ENCODE measurements at regions not wholly inside any gene's neighbourhood (a gene's known extent, or its start where the extent isn't known, plus 50 kb on each side); places are given as distances from the start of the nearest gene placed in this dataset.

DNA sequence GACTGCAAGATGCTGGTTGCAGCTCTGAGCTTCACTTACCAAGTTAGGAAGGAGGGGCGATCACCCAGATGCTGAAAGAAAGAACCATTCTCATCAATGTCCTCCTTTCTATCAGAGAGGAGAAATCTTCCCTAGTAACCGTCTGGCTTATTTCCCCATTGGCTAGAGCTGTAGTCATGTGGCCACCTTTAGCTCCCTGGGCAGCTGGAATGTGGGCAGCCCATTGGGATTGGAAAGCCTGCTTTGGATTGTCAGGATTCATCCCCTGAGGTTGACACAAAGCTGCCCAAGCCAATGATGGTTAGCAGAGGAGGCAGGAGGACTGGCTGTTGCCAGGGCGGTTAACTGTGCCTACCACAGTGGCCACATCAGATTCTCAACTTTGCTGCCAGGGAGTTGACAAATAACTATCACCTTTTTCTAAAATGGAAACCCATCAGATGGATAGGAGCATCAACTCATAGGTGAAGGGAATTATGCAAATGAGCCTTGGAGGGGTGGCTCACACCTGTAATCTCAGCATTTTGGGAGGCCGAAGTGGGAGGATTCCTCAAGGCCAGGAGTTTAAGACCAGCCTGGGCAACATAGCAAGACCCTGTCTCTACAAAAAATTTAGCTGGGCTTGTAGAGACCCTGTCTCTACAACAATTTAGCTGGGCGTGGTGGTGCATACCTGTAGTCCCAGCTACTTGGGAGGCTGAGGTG lies 206.4 kb upstream of the GALNT17 start:
- no peaks in the 10 kb centered on the region for H3K36me3 ChIP-seq (ENCODE audit: control insufficient read depth, insufficient read depth, low read length)
- CTCF ChIA-PET, result no interaction called here
- no peaks in the 10 kb centered on the region for H3K27me3 ChIP-seq (ENCODE audit: control insufficient read depth, insufficient read depth, low read length)
- POLR2A ChIA-PET, result no interaction called here
- TF ChIP-seq, protein P1, sequence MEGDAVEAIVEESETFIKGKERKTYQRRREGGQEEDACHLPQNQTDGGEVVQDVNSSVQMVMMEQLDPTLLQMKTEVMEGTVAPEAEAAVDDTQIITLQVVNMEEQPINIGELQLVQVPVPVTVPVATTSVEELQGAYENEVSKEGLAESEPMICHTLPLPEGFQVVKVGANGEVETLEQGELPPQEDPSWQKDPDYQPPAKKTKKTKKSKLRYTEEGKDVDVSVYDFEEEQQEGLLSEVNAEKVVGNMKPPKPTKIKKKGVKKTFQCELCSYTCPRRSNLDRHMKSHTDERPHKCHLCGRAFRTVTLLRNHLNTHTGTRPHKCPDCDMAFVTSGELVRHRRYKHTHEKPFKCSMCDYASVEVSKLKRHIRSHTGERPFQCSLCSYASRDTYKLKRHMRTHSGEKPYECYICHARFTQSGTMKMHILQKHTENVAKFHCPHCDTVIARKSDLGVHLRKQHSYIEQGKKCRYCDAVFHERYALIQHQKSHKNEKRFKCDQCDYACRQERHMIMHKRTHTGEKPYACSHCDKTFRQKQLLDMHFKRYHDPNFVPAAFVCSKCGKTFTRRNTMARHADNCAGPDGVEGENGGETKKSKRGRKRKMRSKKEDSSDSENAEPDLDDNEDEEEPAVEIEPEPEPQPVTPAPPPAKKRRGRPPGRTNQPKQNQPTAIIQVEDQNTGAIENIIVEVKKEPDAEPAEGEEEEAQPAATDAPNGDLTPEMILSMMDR (IDR thresholded peaks at IDR 0.05; ENCODE audit: insufficient read depth, low read depth, low read length), result no peak
- no peak for DNase-seq (ENCODE audit: low read depth)
- no peak overlapping the region for H3K4me3 ChIP-seq (ENCODE audit: low read depth, low read length)

DNA sequence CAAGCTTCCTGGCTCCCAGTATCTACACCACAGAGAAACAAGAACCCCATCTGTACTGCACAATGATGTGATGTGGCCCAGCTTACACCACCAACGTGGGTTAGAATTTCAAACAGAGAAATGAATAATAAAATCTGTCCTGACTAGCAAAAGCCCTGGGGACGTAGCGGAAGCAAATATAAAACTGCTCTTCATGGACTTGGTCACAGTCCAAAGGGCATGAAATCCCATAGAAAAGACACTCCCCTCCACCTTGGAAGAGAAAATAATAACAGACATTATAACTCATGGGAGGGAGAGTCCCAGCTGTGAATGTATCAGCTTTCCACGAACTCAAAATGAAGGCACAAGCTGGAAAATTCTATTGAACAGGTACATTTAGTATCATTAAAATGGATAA lies 205.3 kb upstream of the GALNT17 start:
- no peak for DNase-seq (ENCODE audit: low read depth)
- ChIA-PET POLR2A (no interaction called here), CTCF (no interaction called here)
- Histone ChIP-seq H3K36me3 (ENCODE audit: control insufficient read depth, insufficient read depth, low read length) (no peaks in the 10 kb centered on the region), H3K27me3 (ENCODE audit: control insufficient read depth, insufficient read depth, low read length) (no peaks in the 10 kb centered on the region), H3K4me3 (ENCODE audit: low read depth, low read length) (no peak overlapping the region)
- TF ChIP-seq, protein P1 (IDR thresholded peaks at IDR 0.05; ENCODE audit: insufficient read depth, low read depth, low read length), result no peak

DNA sequence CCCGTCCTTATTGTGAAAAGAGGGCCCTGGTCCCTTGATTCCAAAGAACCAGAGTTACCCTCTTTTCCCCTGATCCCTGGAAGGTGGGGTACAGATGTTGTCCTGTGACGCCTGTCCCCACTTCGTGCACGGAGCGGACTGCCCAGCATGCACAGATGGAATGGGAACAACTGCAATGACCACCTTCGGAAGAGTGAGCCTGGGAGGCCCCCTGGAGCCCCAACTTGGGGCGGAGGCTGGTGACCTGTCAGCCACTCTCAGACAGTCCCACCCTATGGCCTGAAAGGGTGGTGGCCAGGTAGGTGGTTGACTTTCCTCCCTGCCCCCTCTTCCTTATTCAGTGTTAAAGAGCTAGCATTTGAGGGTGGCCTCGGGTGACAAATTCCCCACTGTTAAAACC lies 196.6 kb upstream of the GALNT17 start:
- H3K36me3 ChIP-seq (ENCODE audit: control insufficient read depth, insufficient read depth, low read length), result no peaks in the 10 kb centered on the region
- no peaks in the 10 kb centered on the region for H3K27me3 ChIP-seq (ENCODE audit: control insufficient read depth, insufficient read depth, low read length)
- ChIA-PET POLR2A (no interaction called here), CTCF (no interaction called here)
- TF ChIP-seq, protein P1 (IDR thresholded peaks at IDR 0.05; ENCODE audit: insufficient read depth, low read depth, low read length), result no peak
- DNase-seq (ENCODE audit: low read depth), result no peak
- H3K4me3 ChIP-seq (ENCODE audit: low read depth, low read length), result no peak overlapping the region

DNA sequence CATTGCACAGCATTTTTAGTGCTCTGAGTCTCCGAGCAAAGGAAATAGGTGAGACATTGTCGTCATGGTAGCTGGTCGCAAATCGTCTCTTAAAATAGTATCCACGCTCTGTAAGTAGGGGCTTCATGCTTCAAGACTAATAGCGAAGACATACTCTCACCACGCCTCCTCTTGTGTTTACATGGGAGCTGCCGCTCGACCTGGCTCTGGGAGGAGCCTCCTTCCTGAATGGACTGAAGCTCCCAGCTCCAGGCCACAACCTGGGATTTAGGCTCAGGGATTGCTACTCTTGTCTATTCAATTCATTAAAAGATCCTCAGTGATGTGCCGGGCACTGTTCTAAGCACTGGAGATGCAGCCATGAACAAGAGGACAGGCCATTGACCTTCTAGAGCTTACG lies 196.1 kb upstream of the GALNT17 start:
- ChIA-PET POLR2A (no interaction called here), CTCF (no interaction called here)
- TF ChIP-seq, protein P1 (IDR thresholded peaks at IDR 0.05; ENCODE audit: insufficient read depth, low read depth, low read length), result no peak
- no peak for DNase-seq (ENCODE audit: low read depth)
- H3K36me3 ChIP-seq (ENCODE audit: control insufficient read depth, insufficient read depth, low read length), result no peaks in the 10 kb centered on the region
- H3K27me3 ChIP-seq (ENCODE audit: control insufficient read depth, insufficient read depth, low read length), result no peaks in the 10 kb centered on the region
- no peak overlapping the region for H3K4me3 ChIP-seq (ENCODE audit: low read depth, low read length)

DNA sequence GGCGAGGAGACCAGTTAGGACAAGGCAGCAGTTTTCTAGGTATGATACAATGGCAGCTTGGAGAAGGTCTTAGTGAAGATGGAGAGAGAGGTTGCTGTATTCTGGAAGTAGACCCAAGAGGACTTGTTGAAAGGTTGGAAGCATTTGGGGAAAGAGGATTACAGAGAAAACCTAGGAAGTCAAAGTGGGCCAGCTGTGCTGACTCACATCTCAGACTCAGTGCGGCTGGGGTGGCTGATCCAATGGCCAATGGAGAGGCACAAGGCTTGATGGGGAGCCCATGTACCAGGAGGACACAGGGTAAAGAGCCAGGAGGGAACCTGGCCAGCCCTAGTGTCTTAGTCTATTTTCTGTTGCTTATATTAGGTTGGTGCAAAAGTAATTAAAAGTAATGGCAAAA lies 194.5 kb upstream of the GALNT17 start:
- Histone ChIP-seq H3K27me3 (ENCODE audit: control insufficient read depth, insufficient read depth, low read length) (no peaks in the 10 kb centered on the region), H3K4me3 (ENCODE audit: low read depth, low read length) (no peak overlapping the region), H3K36me3 (ENCODE audit: control insufficient read depth, insufficient read depth, low read length) (no peaks in the 10 kb centered on the region)
- TF ChIP-seq, protein P1 (IDR thresholded peaks at IDR 0.05; ENCODE audit: insufficient read depth, low read depth, low read length), result no peak
- CTCF ChIA-PET, result no interaction called here
- no peak for DNase-seq (ENCODE audit: low read depth)
- POLR2A ChIA-PET, result no interaction called here
